Right forelimb (tissue), 1 donor: ENCODE measurements at regions not wholly inside any gene's neighbourhood (a gene's known extent, or its start where the extent isn't known, plus 50 kb on each side); places are given as distances from the start of the nearest gene placed in this dataset.
A peak's percentile ranks its signal among the peaks of the same experiment; 100 is the strongest.

Experiments used
- DNase-seq: peaks from one replicate; pipeline ENCODE4 v3.0.0-alpha.2; 2018

DNA sequence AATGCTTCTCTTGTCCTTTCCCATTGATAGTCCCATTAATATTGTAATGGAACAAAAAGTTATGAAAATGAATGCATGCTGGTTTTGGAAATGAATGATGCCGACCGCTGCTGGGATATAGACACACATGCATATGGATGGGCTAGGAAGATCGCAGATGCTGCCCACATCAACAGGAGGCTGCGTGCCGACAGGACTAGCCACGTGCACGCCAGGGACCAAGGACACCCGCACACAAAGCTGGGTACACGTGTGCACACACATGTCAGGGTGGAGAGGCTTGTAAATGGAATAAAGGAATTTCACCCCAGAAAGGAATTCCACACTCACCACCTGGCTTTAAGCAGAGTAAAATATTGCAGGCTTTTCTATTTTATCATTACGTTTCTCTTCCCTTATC lies 153.8 kb upstream of the VASH1 start:
- DNase-seq: no peak

DNA sequence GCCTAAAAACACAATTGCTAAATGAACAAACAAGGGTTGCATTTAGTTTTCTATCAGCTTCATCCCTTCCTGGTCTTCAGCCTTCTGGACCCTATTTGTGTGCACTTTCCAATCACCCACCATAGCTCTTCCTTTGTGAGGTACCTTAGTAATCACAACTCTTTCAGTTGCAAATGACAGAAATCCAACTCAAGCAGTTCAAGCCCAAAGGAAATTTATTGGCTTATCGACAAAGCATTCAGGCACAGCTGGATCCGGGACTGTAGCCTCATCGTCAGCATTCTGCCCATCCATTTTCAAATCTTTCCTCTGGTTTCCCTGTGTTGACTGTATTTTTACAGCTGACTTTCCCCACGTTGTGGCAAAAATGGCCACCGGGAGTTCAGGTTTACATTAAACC lies 148.6 kb upstream of the VASH1 start:
- DNase-seq: no peak

DNA sequence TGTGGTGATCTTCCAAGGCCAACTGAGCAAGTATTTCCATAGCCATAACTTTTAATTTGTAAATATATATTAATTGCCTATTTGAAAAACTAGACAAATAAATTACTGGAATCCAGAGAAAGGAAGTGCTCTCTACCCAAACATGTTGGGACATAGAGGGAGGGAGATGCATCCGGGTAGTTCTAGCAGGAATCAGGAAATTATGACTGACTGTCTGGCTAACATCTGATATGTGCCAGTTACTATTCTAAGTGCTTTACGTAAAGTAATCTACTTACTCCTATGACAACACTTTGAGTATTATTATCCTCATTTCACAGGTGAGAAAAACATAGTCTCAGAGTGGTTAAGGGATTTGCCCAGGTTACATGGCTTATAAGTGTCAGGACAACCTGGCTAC lies 147.7 kb upstream of the VASH1 start:
- DNase-seq: no peak

DNA sequence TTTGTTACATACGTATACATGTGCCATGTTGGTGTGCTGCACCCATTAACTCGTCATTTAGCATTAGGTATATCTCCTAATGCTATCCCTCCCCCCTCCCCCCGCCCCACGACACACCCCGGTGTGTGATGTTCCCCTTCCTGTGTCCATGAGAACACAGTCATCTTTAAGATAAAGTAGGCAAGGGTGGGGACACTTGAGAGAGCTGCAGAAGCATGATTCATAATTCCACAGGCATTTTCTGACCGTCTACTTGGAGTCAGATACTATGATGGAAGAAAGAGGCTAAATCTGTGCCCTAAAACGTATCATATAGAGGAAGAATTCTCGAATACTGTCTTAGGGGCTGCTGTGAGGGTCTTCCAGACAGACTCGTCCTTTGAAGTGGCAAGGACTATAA lies 145.9 kb upstream of the VASH1 start:
- no peak for DNase-seq

DNA sequence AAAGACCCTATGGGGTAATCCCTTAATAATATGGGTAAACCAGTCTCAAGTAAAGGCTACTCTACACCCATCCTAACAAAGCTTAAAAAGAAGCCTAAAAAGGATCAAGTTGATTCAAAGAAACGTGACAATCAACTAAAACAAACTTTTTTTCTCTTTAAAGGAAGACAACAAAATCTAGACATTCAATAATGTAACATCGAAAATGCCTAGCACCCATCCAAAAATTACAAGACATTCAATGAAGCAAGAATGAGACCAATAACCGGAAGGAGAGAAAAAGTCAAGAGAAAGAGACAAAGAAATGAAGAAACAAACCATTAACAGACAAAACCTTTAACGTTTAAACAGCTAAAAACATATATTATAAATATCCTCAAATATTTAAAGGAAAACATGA lies 143.8 kb upstream of the VASH1 start:
- DNase-seq: no peak

DNA sequence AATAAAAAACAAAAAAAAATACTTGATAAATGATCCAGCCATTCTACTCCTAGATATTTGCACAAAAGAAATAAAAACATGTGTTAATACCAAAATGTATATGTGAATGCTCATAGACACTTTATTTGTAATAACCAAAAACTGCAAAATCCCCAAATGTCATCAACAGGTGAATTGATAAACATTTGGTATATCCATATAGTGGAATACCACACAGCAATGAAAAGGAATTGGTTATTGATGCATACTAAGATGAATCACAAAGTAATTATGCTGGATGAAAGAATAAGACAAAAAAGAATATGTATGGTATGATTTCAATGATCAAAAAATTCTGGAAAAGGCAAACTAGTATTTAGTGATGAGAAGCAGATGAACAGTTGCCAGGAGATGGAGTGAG lies 124.7 kb upstream of the VASH1 start:
- DNase-seq: no peak

DNA sequence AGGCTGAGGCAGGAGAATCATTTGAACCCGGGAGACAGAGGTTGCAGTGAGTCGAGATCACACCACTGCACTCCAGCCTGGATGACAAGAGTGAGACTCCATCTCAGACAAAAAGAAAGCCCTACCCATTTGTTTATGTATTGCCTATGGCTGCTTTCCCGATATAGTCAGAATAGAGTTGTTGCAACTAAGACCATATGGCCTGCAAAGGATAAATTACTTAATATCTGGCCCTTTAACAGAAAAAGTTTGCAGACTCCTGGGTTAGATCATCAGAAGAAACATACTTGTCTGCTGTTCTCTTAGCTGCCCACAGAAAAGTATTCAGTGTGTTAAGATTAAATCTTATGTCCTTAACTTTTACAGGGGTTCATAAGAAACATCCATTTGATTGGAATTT lies 122.4 kb upstream of the VASH1 start:
- DNase-seq: no peak

DNA sequence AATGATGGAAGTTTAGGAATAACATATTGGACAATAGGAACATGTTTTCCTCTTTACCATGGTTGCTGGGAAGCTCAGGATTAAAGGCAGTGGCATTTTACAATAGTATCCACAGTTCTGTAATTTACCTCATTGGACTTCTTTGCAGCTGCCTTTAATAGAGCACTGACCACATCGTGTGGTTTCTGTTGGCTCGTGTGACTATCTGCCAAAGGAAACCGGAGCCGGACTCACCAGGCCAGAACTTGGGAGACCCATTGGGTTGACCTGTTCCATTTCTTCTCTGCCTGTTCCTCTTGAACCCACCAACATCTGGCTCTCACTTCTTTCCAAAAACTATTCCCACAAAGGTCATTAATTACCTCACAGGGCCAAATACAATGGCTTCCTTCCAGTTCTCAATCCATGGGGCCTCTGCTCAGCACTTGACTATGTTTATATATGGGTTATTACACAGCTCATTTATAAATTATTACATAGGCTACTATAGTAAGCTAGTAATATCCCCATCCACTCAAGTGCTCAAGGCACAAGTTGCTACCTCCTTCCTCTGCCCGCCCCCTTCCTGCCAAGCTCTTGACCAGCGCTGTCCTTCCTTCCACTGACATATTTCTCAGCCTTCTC lies 121.5 kb upstream of the VASH1 start:
- no peak for DNase-seq

DNA sequence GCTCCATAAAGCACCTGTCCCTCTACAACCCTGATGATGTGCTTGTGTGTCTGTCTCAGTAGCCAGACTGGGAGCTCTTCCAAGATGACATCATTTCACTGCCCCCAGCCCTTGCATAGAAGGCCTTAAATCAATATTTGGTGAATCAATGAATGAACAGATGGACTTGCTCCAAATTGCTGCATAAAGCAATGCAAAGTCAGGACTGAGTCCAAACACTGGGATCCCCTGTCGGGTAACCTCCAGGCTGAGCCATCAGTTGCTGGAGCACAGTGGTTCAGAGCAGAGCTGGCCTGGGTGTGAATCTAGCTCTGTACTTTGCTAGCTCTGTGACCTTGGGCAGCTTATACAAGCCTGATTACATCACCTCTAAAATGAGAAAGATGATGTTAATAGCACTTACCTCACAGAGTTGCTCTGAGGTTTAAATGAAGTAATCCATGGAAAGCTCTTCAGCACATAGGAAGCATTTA lies 120.3 kb upstream of the VASH1 start:
- peak; percentile 45 for DNase-seq

DNA sequence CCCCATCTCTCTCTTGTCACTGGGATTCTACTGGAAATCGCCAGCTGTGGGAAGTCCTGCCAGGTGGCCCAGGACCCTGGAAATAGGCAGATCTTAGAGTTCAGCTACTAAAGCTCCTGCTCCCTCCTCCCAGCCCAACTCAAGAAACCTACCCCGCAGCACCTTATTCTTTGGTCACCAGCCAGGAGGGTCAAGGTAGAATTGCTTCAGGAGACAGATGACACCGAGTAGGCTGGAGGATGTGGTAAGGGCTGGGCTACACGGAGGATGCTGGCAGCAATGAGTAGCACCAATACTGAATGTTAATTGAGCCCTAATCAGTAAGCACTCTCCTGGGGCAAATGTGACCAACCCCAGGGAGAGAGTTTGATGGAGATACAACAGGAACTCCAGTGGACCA lies 119.7 kb upstream of the VASH1 start:
- no peak for DNase-seq

DNA sequence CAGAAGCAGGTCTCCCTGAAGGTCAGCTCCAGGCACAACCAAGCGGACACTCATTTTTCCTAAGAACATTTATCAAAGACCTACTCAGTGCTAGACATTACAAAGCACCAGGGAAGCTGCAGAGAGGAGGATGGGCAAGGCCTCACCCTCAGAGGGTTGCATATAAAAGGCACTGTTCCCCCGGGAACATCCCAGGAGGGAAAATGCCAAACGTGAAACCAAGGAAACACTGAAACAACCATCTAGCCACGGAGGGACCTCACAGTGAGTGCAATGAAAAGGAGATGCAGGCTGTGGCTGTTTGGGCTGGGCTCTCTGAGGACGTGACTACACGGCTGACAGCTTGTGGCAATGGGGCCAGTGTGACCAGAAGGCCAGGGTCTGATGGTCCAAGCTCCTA lies 117.4 kb upstream of the VASH1 start:
- no peak for DNase-seq

DNA sequence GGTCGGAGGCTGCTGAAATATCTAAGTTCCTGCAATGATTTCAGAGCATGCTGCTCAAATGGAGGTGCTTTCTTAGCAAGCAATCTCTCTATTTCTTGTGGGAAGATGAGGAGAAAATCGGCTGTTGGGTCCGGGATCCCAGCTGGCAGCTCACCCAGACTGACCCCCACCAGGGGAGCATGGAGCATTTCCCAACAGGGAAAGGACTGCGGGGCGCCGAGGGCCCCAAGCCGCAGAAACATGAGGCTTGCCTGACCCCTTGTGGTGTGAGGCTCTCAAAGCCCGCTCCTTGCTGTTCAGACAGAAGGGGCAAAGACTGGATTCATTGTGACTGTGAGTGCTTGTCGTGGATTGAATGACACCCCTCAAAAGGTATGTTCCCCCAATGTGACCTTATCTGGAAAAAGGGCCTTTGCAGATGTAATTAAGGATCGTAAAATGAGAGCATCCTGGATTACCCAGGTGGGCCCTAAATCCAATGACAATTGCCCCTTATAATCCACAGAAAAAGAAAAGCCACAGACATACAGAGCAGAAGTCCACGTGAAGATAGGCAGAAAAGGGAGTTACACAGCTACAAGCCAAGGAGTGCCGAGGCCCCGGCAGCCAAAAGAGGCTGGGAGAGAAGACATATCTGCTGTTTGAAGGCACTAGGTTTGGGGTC lies 116.3 kb upstream of the VASH1 start:
- DNase-seq: peak; percentile 54

DNA sequence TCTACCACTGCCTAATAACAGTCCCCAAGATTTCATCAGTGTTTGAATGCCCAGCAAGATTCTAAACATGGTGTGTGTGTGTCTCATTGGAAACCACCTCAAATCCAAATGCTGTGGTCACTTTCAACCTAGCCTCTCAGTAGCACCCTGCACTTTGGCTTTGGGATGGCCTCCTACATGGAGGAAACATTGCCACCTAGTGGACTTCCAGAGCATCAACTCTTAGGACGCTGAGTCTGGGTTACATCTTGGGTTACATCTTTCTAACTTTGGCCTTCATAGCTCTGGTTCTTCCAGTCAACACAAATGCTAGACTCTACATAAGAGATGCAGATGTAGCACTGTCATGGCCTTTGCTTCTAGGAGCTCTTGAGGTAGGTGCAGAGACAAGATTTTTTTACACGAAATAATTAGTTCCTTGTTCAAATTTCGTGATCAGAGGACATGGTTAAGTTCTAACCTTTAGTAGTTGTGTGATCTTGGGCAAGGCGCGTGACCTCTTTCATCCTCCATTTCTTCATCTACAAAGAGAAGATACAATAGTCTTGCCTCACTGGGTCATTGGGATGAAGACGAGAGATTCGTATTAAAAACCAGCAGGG lies 113.5 kb upstream of the VASH1 start:
- DNase-seq: no peak

DNA sequence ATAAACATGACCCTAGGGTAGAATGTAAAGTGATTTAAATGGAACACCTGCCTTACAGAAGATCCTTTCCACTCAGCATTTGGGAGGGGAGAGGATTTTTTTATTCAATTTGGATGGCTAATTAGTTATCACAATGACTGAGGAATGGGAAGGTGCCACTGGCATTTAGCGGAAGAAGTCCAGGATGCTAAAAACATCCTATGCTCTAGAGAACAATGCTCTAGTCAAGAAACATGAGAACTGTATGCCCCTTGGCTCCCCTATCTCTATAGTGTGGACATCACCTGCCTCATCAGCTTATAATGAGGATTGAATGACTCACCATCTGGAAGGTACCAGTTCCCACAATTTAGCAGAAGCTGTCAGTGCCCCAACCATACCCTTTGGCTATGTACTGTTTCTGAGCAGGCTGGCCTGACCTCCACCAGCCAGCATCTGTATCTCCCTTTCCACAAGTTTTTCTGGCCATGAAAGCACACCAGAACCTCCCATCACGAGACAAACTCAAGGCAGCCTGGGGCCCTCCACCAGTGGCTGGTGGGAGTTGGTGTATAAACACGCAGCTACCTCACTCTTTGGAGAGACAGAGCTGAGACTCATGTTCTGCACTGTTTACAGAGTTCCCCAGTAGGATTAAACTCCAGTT lies 109.7 kb upstream of the VASH1 start:
- DNase-seq: no peak

DNA sequence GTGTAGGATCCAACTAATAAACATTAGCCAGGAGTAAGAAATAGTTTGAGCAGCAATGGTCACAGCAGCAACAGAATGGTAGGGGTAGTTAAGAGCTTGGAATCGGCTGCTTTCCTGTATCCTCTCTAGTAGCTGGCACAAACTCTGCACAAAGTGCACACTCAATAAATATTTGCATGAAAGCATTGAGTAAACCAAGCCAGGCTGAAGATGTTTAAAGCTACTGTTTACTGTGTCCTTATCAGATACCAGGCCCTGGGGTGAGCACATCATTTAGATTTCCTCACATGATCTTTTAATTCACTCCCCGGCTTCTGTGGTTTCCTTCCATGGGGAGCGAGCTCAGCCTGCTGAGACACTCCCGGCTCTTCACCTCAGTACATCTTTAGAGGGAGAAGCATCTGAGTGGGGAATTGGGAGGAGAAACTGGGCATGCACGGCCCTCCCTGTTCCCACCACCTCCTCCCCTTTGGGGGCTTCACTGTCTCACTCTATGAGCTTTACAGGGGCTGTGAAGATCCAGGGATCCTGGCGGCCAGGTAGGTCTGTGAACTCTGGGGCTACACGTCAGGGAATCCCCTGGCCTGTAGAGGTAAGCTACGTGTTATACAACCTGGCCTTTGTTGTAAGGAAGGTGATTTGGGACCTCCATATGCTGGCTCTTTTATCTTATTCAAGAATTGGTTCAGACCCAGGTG lies 107.2 kb upstream of the VASH1 start:
- DNase-seq: no peak

DNA sequence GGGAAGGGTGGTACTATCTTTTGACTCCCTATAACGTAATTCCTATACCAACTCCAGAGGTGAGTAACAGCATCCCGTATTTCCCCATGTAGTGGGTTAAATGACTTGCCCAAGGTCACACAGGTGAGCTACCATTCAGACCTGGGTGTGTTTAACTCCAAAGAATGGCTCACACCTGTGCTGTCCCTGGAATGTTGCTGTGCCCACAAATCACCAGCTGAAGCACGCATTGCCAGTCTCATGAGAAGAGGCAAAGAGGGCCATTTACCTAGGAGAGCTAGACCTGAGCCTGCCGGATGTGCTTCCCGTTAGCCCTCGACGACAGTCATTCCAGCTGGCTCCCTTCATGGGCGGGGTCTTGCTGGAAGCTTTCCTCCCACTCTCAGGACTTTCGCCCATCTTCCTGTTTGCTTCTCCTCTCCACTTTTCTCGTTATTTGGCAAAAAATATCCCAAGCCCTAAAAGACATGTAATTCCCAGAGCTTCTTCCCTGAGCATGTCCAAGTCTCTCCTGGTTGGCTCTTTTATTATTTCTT lies 106.6 kb upstream of the VASH1 start:
- DNase-seq: no peak

DNA sequence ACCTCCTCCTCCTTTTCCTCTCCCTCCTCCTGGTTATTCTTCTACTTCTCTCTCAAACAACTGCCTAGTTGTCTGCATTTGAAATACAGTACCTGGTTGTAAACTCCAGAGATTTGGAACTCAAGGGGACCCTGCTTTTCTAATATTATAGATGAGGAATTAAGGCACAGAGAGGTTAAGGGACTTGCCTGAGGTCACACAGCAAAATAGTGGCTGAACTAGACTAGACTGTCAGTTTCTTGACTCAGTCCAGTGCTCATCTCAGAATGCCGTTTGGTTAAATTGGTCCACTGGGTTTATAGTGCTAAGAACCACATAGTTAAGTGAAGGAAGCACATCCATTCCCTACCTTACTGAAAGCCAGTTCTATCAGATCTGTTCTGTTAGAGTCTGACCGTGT lies 105.9 kb upstream of the VASH1 start:
- DNase-seq: no peak

DNA sequence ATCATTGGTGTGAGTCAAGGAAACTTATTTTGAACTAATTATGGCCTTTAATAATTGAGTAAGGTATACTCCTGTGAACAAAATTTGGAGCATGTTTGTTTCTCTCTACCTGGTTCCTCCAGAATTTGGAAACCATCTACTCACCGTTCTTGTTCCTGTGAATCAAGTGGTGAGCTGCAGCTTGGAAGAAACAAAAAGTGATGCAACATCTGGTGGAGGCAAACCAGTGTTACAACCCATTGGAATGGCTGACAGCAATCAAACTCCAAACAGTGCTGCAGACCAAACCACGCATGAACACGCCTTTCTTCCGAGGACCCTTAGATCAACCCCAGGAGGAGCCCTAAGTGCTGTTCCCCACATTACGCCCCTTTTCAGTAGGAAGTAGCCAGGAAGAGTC lies 104.7 kb upstream of the VASH1 start:
- DNase-seq: no peak

DNA sequence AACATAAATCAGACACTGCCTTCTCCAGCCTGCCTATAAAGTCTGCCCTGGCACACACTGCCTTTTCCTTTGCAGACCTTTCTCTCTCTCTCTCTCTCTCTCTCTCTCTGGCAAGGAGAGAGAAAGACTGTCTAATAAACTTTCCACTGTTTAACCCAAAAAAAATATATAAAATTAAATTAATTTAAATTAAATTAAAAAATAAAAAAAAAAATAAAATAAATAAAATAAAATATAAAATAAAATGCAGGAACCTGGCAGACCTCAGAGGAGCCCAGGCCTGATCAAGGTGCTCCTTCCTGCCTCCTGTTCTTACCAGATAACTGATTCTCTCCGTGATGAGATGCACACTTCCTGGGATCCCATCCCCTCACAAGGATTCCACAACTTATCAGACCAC lies 103.9 kb upstream of the VASH1 start:
- no peak for DNase-seq

DNA sequence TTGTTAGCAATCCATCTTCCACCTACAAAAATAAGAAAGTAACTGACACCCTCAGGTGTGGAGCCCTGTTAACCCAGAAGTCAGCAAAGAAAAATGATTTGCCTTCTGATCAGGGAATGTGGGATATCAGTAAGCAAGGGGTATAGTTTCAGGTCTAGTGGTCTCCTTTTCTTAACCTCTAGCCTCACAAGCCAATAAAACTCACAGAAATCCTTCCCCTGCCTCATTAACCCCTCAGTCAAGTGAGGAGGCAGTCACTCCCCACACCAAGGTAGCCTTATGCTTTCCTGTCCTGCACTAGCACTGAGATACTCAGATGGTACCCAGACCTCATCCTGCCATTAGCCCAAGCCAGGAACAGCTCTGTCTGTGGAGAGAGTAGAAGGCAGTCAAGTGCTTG lies 103.4 kb upstream of the VASH1 start:
- DNase-seq: no peak

DNA sequence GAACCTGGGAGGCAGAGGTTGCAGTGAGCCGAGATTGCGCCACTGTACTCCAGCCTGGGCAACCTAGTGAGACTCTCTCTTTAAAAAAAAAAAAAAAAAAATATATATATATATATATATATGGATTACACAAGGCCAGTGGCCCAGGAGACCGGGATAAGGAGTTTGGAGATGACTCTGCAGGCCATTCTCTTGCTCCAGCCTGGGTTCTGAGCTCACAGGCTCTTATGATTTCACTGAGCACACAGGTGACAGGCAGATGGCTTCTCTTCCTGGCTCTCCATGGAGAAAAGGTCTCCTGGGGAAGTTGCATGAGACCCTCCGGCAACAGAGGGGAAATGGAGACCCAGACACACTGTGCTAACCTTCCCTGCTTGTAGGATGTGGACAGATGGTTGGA lies 98.7 kb upstream of the VASH1 start:
- no peak for DNase-seq

DNA sequence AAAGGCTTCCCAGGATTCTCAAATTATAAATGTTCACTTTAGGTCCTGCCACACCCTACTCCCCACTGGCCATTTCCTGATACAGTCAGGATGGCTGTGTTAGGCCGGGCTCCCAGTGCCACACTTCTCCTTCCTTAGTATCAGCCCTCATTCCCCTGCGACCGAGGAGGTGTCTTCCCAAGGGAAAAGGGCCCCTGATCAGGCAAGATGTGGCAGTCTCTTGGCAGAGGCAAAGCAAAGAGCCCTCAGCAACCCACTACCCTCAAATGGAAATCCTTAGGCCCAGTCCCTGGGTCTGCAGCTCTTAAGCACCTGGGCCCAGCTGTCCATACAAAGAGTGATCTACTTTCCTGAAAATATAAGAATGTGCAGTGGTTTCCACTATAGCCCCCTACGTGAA lies 96.5 kb upstream of the VASH1 start:
- no peak for DNase-seq

DNA sequence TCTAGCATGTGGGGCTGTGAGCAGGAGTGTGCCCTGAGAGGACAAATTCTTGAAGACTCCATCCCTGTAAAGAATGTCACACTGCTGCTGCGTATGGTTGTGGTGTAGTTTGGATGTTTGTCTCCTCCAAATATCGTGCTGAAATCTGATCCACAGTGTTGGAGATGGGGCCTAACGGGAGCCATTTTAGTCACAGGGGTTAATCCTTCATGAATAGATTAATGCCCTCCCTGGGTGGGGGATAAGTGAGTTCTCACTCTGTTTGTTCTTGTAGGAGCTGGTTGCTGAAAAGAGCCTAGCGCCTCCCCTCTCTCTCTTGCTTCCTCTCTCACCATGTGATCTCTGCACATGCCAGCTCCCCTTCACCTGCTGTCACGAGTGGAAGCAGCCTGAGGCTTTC lies 94.5 kb upstream of the VASH1 start:
- DNase-seq: no peak
